ENCODE measurements at regions not wholly inside any gene's neighbourhood (a gene's known extent, or its start where the extent isn't known, plus 50 kb on each side); places are given as distances from the start of the nearest gene placed in this dataset.

- no peak for TF ChIP-seq CTCF (IDR thresholded peaks at IDR 0.05)
- TF ChIP-seq POLR2A (IDR thresholded peaks at IDR 0.05): no peak
Observed at GRCh38 chr1:81573458-81573857, 227.3 kb upstream of the ADGRL2 start.
